ENCODE measurements at regions not wholly inside any gene's neighbourhood (a gene's known extent, or its start where the extent isn't known, plus 50 kb on each side); places are given as distances from the start of the nearest gene placed in this dataset.

GRCh38 chr3:30112902-30113484 is 493.4 kb upstream of the TGFBR2 start:
- Mint-ChIP-seq H3K27ac (no peak overlapping the region), H3K9me3 (no peaks in the 10 kb centered on the region), H3K4me1 (peaks cover 6% of the 10 kb centered on the region), H3K27me3 (ENCODE audit: insufficient read depth) (no peaks in the 10 kb centered on the region), H3K36me3 (ENCODE audit: low read depth) (no peaks in the 10 kb centered on the region), H3K4me3 (no peak overlapping the region)
- WGBS, 2 experiments (ENCODE audit: insufficient coverage in 1 of 2, insufficient read length in 1 of 2), result 22% methylated on average over 1 of the region's 1 CpG; no CpG with 5 or more reads in 1 of the 2 experiments
- Histone ChIP-seq H3K27me3 (ENCODE audit: control insufficient read depth, insufficient read depth, low read length, poor library complexity, severe bottlenecking) (no peaks in the 10 kb centered on the region), H3K4me1 (ENCODE audit: control insufficient read depth, insufficient read depth, low read length) (no peaks in the 10 kb centered on the region), H3K9me3 (ENCODE audit: control insufficient read depth, low read length) (no peaks in the 10 kb centered on the region), H3K4me3 (ENCODE audit: low read length) (no peak overlapping the region), H3K36me3 (ENCODE audit: control insufficient read depth, insufficient read depth, low read length) (no peaks in the 10 kb centered on the region), H3K9ac (ENCODE audit: extremely low read depth, low read length, poor library complexity, severe bottlenecking) (no peak overlapping the region), H3K27ac (ENCODE audit: low read depth, low read length) (no peak overlapping the region)
- peak; percentile 80 for TF ChIP-seq CTCF (conservative IDR thresholded peaks at IDR 0.05)
- no peak for DNase-seq

- peaks cover 6% of the 10 kb centered on the region for H3K4me1 Mint-ChIP-seq
- H3K27ac ChIP-seq (ENCODE audit: low read depth, low read length), result no peak overlapping the region
- 92% methylated on average over 3 of the region's 3 CpGs; no CpG with 5 or more reads in 1 of the 2 experiments for WGBS, 2 experiments (ENCODE audit: insufficient coverage in 1 of 2, insufficient read length in 1 of 2)
- no peaks in the 10 kb centered on the region for H3K9me3 ChIP-seq (ENCODE audit: control insufficient read depth, low read length)
- no peak overlapping the region for H3K4me3 ChIP-seq (ENCODE audit: low read length)
- no peaks in the 10 kb centered on the region for H3K27me3 Mint-ChIP-seq (ENCODE audit: insufficient read depth)
- no peaks in the 10 kb centered on the region for H3K9me3 Mint-ChIP-seq
- H3K4me3 Mint-ChIP-seq, result no peak overlapping the region
- no peak for DNase-seq
- no peaks in the 10 kb centered on the region for H3K36me3 ChIP-seq (ENCODE audit: control insufficient read depth, insufficient read depth, low read length)
- H3K27ac Mint-ChIP-seq, result no peak overlapping the region
- no peaks in the 10 kb centered on the region for H3K27me3 ChIP-seq (ENCODE audit: control insufficient read depth, insufficient read depth, low read length, poor library complexity, severe bottlenecking)
- H3K36me3 Mint-ChIP-seq (ENCODE audit: low read depth), result no peaks in the 10 kb centered on the region
- no peak overlapping the region for H3K9ac ChIP-seq (ENCODE audit: extremely low read depth, low read length, poor library complexity, severe bottlenecking)
- no peaks in the 10 kb centered on the region for H3K4me1 ChIP-seq (ENCODE audit: control insufficient read depth, insufficient read depth, low read length)
- no peak for TF ChIP-seq CTCF (conservative IDR thresholded peaks at IDR 0.05)
Observed at GRCh38 chr3:30113906-30114305, 492.5 kb upstream of the TGFBR2 start.

- no peak overlapping the region for H3K27ac ChIP-seq (ENCODE audit: low read depth, low read length)
- H3K9me3 ChIP-seq (ENCODE audit: control insufficient read depth, low read length), result no peaks in the 10 kb centered on the region
- Mint-ChIP-seq H3K27me3 (ENCODE audit: insufficient read depth) (no peaks in the 10 kb centered on the region), H3K4me1 (peaks cover 6% of the 10 kb centered on the region), H3K27ac (no peak overlapping the region), H3K4me3 (no peak overlapping the region), H3K36me3 (ENCODE audit: low read depth) (no peaks in the 10 kb centered on the region), H3K9me3 (no peaks in the 10 kb centered on the region)
- H3K4me1 ChIP-seq (ENCODE audit: control insufficient read depth, insufficient read depth, low read length), result no peaks in the 10 kb centered on the region
- H3K4me3 ChIP-seq (ENCODE audit: low read length), result no peak overlapping the region
- TF ChIP-seq CTCF (conservative IDR thresholded peaks at IDR 0.05), result no peak
- no peak for DNase-seq
- no peaks in the 10 kb centered on the region for H3K27me3 ChIP-seq (ENCODE audit: control insufficient read depth, insufficient read depth, low read length, poor library complexity, severe bottlenecking)
- no peaks in the 10 kb centered on the region for H3K36me3 ChIP-seq (ENCODE audit: control insufficient read depth, insufficient read depth, low read length)
- 94 to 100% methylated on average over 1 to 2 of the region's 2 CpGs for WGBS, 2 experiments (ENCODE audit: insufficient coverage in 1 of 2, insufficient read length in 1 of 2)
- no peak overlapping the region for H3K9ac ChIP-seq (ENCODE audit: extremely low read depth, low read length, poor library complexity, severe bottlenecking)
Observed at GRCh38 chr3:30114918-30115317, 491.5 kb upstream of the TGFBR2 start.

All from endodermal cell (in vitro differentiated cells).